Endothelial cell of umbilical vein (primary cell): ENCODE measurements at regions not wholly inside any gene's neighbourhood (a gene's known extent, or its start where the extent isn't known, plus 50 kb on each side); places are given as distances from the start of the nearest gene placed in this dataset.
"Not testable (repeated sequence)": the region's sequence is repeated elsewhere in the genome, so short reads cannot be mapped to it uniquely, and the experiment has no call there.

Experiments used
- BruUV-seq: library from RNA; stranded (reverse); fragments of 400-500 nt; replicated peaks from 2 replicates; lab custom pipeline; 2021; lab: Mats Ljungman, UMichigan
- CTCF ChIA-PET: fragments of 300-600, 350-600 bp; sonication (Branson Sonifier 250); formaldehyde crosslinking; loops from one replicate; lab custom pipeline; 2021; ENCODE audit warnings: antibody characterized with exemption, inconsistent platforms; lab: Charles Lee
- POLR2A ChIA-PET: fragments of 300-600, 350-600 bp; sonication (Branson Sonifier 250); formaldehyde crosslinking; loops from one replicate; lab custom pipeline; 2021; ENCODE audit warnings: antibody characterized with exemption, inconsistent platforms; lab: Charles Lee
- DNase-seq: peaks from one replicate; pipeline ENCODE4 v3.0.0-alpha.2; 2011; ENCODE audit warnings: low read depth, low spot score
- FAIRE-seq: peaks from 2 replicates; lab custom pipeline; 2011; peaks lifted over from hg19 to GRCh38; lab: Jason Lieb, UNC
- H2AFZ ChIP-seq: 2 replicates; pipeline ENCODE4 v1.6.0; 2012; ENCODE audit warnings: low read depth, low read length, control low read depth, inconsistent platforms
- H3K27ac ChIP-seq: 2 replicates; pipeline ENCODE4 v1.5.1; 2011; ENCODE audit warnings: low read depth, mild to moderate bottlenecking, control low read depth, low read length, moderate library complexity; ENCODE audit not compliant: insufficient read depth
- H3K27me3 ChIP-seq, 2 experiments: 2 replicates each; pipeline versions ENCODE4 v1.6.0 to v1.6.1; 2011; ENCODE audit warnings: low read length in 2 of 2, mixed read lengths in 1 of 2; ENCODE audit not compliant: control insufficient read depth in 2 of 2, insufficient read depth in 2 of 2
- H3K36me3 ChIP-seq, 2 experiments: 2 replicates in 1 of 2; 3 replicates in 1 of 2; pipeline ENCODE4 v1.5.1; 2011; ENCODE audit warnings: low read length in 2 of 2, mild to moderate bottlenecking in 1 of 2, moderate library complexity in 1 of 2; ENCODE audit not compliant: control insufficient read depth in 2 of 2, insufficient read depth in 2 of 2; ENCODE audit errors: extremely low read depth in 1 of 2
- H3K4me1 ChIP-seq: 3 replicates; pipeline ENCODE4 v1.5.1; 2011; ENCODE audit warnings: mild to moderate bottlenecking, low read length; ENCODE audit not compliant: control insufficient read depth, insufficient read depth; ENCODE audit errors: extremely low read depth
- H3K4me2 ChIP-seq: 2 replicates; pipeline ENCODE4 v1.6.1; 2011; ENCODE audit warnings: low read length, control low read depth, mixed read lengths; ENCODE audit not compliant: insufficient read depth
- H3K4me3 ChIP-seq, 3 experiments: fragments of 200-600 bp in 1 of 3; sonication (generic), shearing (Covaris generic) in 1 of 3; replicated peaks in 1 of 3; 2 replicates each; pipeline ENCODE4 v1.5.1; 2011 to 2016; ENCODE audit warnings: control low read depth in 3 of 3, low read length in 3 of 3, mild to moderate bottlenecking in 2 of 3, inconsistent platforms in 1 of 3, low read depth in 1 of 3, moderate library complexity in 1 of 3; ENCODE audit not compliant: insufficient read depth in 1 of 3
- H3K79me2 ChIP-seq: 2 replicates; pipeline ENCODE4 v1.6.0; 2012; ENCODE audit warnings: low read length, inconsistent platforms; ENCODE audit not compliant: control insufficient read depth, insufficient read depth
- H3K9ac ChIP-seq: replicated peaks from 2 replicates; pipeline ENCODE3; 2011; ENCODE audit warnings: low read length, control low read depth; ENCODE audit not compliant: insufficient read depth; ENCODE audit errors: extremely low read depth
- H3K9me1 ChIP-seq: replicated peaks from 3 replicates; pipeline ENCODE4 v1.6.0; 2011; ENCODE audit warnings: mild to moderate bottlenecking, low read length; ENCODE audit not compliant: control insufficient read depth, insufficient read depth; ENCODE audit errors: extremely low read depth
- H3K9me3 ChIP-seq: replicated peaks from 2 replicates; pipeline ENCODE4 v1.5.1; 2012; ENCODE audit warnings: low read length, inconsistent platforms; ENCODE audit not compliant: control insufficient read depth, insufficient read depth
- H4K20me1 ChIP-seq: replicated peaks from 2 replicates; pipeline ENCODE3; 2011; ENCODE audit warnings: mild to moderate bottlenecking, low read length; ENCODE audit not compliant: control insufficient read depth, insufficient read depth; ENCODE audit errors: extremely low read depth
- CTCF ChIP-seq, 2 donors: IDR thresholded peaks; 1 replicate in 1 of 2; 2 replicates in 1 of 2; pipeline ENCODE4 v1.5.1; 2011; ENCODE audit warnings: low read length in 2 of 2, mild to moderate bottlenecking in 2 of 2, moderate library complexity in 2 of 2, control low read depth in 1 of 2, inconsistent platforms in 1 of 2, low read depth in 1 of 2; ENCODE audit not compliant: insufficient read depth in 1 of 2; ENCODE audit errors: extremely low read depth in 1 of 2
- EZH2 ChIP-seq: IDR thresholded peaks from 2 replicates; pipeline ENCODE4 v1.6.1; 2012; ENCODE audit warnings: borderline replicate concordance, low read depth, mild to moderate bottlenecking, moderate library complexity, low read length, inconsistent platforms; ENCODE audit not compliant: severe bottlenecking
- FOS ChIP-seq: IDR thresholded peaks from 2 replicates; pipeline ENCODE4 v1.6.1; 2011; ENCODE audit warnings: mild to moderate bottlenecking, low read length, moderate library complexity, borderline replicate concordance; ENCODE audit not compliant: insufficient read depth
- GATA2 ChIP-seq: IDR thresholded peaks from 2 replicates; pipeline ENCODE4 v1.7.0; 2011; ENCODE audit warnings: low read depth, mild to moderate bottlenecking, moderate library complexity, mixed read lengths, low read length; ENCODE audit not compliant: insufficient read length, insufficient read depth
- JUN ChIP-seq: IDR thresholded peaks from 2 replicates; pipeline ENCODE4 v1.6.1; 2011; ENCODE audit warnings: borderline replicate concordance, low read depth; ENCODE audit not compliant: insufficient read length, insufficient read depth
- MAX ChIP-seq: IDR thresholded peaks from 2 replicates; pipeline ENCODE4 v1.6.1; 2011; ENCODE audit not compliant: insufficient read depth, insufficient read length
- MYC ChIP-seq: IDR thresholded peaks from one replicate; pipeline ENCODE4 v1.6.1; 2011; ENCODE audit warnings: mild to moderate bottlenecking, low read depth, low read length
- POLR2A ChIP-seq: IDR thresholded peaks from 2 replicates; pipeline ENCODE4 v1.6.1; 2012; ENCODE audit warnings: low read depth, mild to moderate bottlenecking, control low read depth, low read length
- POLR2AphosphoS5 ChIP-seq: IDR thresholded peaks from 2 replicates; pipeline ENCODE4 v1.6.1; 2012; ENCODE audit warnings: low read depth, mild to moderate bottlenecking, control low read depth, low read length, moderate library complexity; ENCODE audit not compliant: insufficient read depth
- dilution Hi-C: fragments of 300-500 bp; cut with MboI; formaldehyde crosslinking; loops from one replicate; pipeline ENCODE4 v1.15.0; 2019; ENCODE audit warnings: low sequenced_read_pairs; ENCODE audit not compliant: extremely low pct_ligation_motif_present
- intact Hi-C: fragments of 100-400 bp; cut with micrococcal nuclease; formaldehyde crosslinking; loops from one replicate; pipeline ENCODE4 v1.10.0; 2022

GRCh38 chr4:11650801-11651596 lies 222.3 kb upstream of the HS3ST1 start:
- Histone ChIP-seq H4K20me1 (no peaks in the 10 kb centered on the region), H3K27ac (no peak overlapping the region), H3K9me1 (no peaks in the 10 kb centered on the region), H3K4me3 (no peak overlapping the region), H3K4me2 (no peak overlapping the region), H3K4me1 (no peaks in the 10 kb centered on the region), H3K9me3 (no peaks in the 10 kb centered on the region), H3K27me3 (no peaks in the 10 kb centered on the region), H2AFZ (no peak overlapping the region), H3K36me3 (no peaks in the 10 kb centered on the region), H3K9ac (no peak overlapping the region), H3K79me2 (no peaks in the 10 kb centered on the region)
- no TSS peak for BruUV-seq
- ChIA-PET POLR2A (no interaction called here), CTCF (no interaction called here)
- FAIRE-seq (no peak), DNase-seq (no peak)
- no peak for TF ChIP-seq JUN
- no peak for TF ChIP-seq MYC
- intact Hi-C loops = no loop called here
- dilution Hi-C loops = no loop called here

DNA sequence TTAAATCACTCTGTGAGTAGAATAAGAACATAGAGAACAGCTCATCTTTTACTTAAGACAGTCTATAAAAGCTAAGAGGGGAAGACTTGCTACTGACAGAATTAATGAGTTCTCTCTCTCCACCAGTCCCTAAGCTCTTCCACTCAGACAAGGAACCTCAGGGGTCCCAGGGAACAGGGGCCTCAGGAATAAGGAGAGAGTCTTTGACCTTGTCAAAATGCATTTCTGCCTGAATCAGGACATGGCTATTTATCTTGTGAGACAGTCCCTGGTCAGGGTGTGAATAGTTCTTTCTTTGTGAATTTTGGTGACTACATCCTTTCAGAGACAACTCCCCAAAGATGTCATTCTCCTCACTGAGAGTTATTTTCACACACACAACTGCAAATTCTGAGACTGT lies 218.7 kb upstream of the HS3ST1 start:
- Histone ChIP-seq H3K27me3 (no peaks in the 10 kb centered on the region), H3K4me3 (no peak overlapping the region), H3K4me1 (no peaks in the 10 kb centered on the region), H3K4me2 (no peak overlapping the region), H3K9me1 (no peaks in the 10 kb centered on the region), H3K9ac (no peak overlapping the region), H2AFZ (no peak overlapping the region), H3K36me3 (no peaks in the 10 kb centered on the region), H3K27ac (no peak overlapping the region), H3K9me3 (no peaks in the 10 kb centered on the region), H3K79me2 (no peaks in the 10 kb centered on the region), H4K20me1 (no peaks in the 10 kb centered on the region)
- no peak for TF ChIP-seq EZH2
- no peak for TF ChIP-seq POLR2AphosphoS5
- TF ChIP-seq CTCF (IDR thresholded peaks at IDR 0.05; ENCODE audit: extremely low read depth in 1 of 2, insufficient read depth in 1 of 2, low read depth in 1 of 2, low read length in 2 of 2) = no peak
- no peak for TF ChIP-seq MYC
- TF ChIP-seq GATA2 = no peak
- no peak for TF ChIP-seq POLR2A
- no peak for TF ChIP-seq FOS
- TF ChIP-seq MAX = no peak
- CTCF ChIA-PET = interaction anchor here (1.4 kb wide), 1 partner anchor 15 kb away, joined by 3 read pairs; no protein-coding TSS in a partner anchor
- intact Hi-C loops = no loop called here
- no TSS peak for BruUV-seq
- POLR2A ChIA-PET = no interaction called here
- FAIRE-seq (peak; percentile 55), DNase-seq (no peak)
- dilution Hi-C loops = no loop called here

- CTCF ChIA-PET, H3K27ac ChIP-seq, DNase-seq, H3K79me2 ChIP-seq, H3K4me2 ChIP-seq, H3K4me1 ChIP-seq, H3K9me1 ChIP-seq, intact Hi-C loops, H3K9ac ChIP-seq, H3K4me3 ChIP-seq, POLR2A ChIA-PET, H2AFZ ChIP-seq, H3K27me3 ChIP-seq, dilution Hi-C loops, H4K20me1 ChIP-seq, H3K9me3 ChIP-seq, H3K36me3 ChIP-seq, FAIRE-seq, BruUV-seq: not testable (repeated sequence)
These were observed 214.4 kb upstream of the HS3ST1 start for GRCh38 chr4:11643081-11643480.
